ENCODE measurements at regions not wholly inside any gene's neighbourhood (a gene's known extent, or its start where the extent isn't known, plus 50 kb on each side); places are given as distances from the start of the nearest gene placed in this dataset.
"Not testable (repeated sequence)": the region's sequence is repeated elsewhere in the genome, so short reads cannot be mapped to it uniquely, and the experiment has no call there.

- H3K27me3 ChIP-seq (ENCODE audit: low read length); H3K9me3 ChIP-seq (ENCODE audit: low read length); H2AFZ ChIP-seq (ENCODE audit: low read length); H4K20me1 ChIP-seq (ENCODE audit: insufficient read depth, low read depth, low read length); DNase-seq; H3K9ac ChIP-seq (ENCODE audit: low read length); H3K27ac ChIP-seq (ENCODE audit: low read length); H3K4me1 ChIP-seq (ENCODE audit: low read length); H3K36me3 ChIP-seq (ENCODE audit: insufficient read depth, low read length); H3K4me3 ChIP-seq (ENCODE audit: low read length); H3K9me2 ChIP-seq (replicated peaks; ENCODE audit: insufficient read depth, low read length); H3K79me2 ChIP-seq (ENCODE audit: low read length); H3K4me2 ChIP-seq (ENCODE audit: low read depth, low read length, poor library complexity, severe bottlenecking): not testable (repeated sequence)
These were observed 82.2 kb downstream of the IGLL1 start for GRCh38 chr22:23497889-23498288.

GRCh38 chr22:23497016-23497885 lies 82.8 kb downstream of the IGLL1 start:
- no peaks in the 10 kb centered on the region for H3K4me1 ChIP-seq (ENCODE audit: low read length)
- H3K79me2 ChIP-seq (ENCODE audit: low read length): no peaks in the 10 kb centered on the region
- no peak overlapping the region for H3K9ac ChIP-seq (ENCODE audit: low read length)
- no peak overlapping the region for H3K4me3 ChIP-seq (ENCODE audit: low read length)
- no peaks in the 10 kb centered on the region for H3K9me2 ChIP-seq (replicated peaks; ENCODE audit: insufficient read depth, low read length)
- no peak overlapping the region for H3K4me2 ChIP-seq (ENCODE audit: low read depth, low read length, poor library complexity, severe bottlenecking)
- no peak overlapping the region for H2AFZ ChIP-seq (ENCODE audit: low read length)
- no peaks in the 10 kb centered on the region for H3K36me3 ChIP-seq (ENCODE audit: insufficient read depth, low read length)
- no peaks in the 10 kb centered on the region for H4K20me1 ChIP-seq (ENCODE audit: insufficient read depth, low read depth, low read length)
- H3K27me3 ChIP-seq (ENCODE audit: low read length): no peaks in the 10 kb centered on the region
- no peak overlapping the region for H3K27ac ChIP-seq (ENCODE audit: low read length)
- H3K9me3 ChIP-seq (ENCODE audit: low read length): no peaks in the 10 kb centered on the region
- DNase-seq: no peak

GRCh38 chr22:23496445-23496833 lies 83.7 kb downstream of the IGLL1 start:
- no peak overlapping the region for H3K9ac ChIP-seq (ENCODE audit: low read length)
- no peak for DNase-seq
- H4K20me1 ChIP-seq (ENCODE audit: insufficient read depth, low read depth, low read length): no peaks in the 10 kb centered on the region
- H3K4me2 ChIP-seq (ENCODE audit: low read depth, low read length, poor library complexity, severe bottlenecking): no peak overlapping the region
- no peaks in the 10 kb centered on the region for H3K9me3 ChIP-seq (ENCODE audit: low read length)
- H3K36me3 ChIP-seq (ENCODE audit: insufficient read depth, low read length): no peaks in the 10 kb centered on the region
- no peaks in the 10 kb centered on the region for H3K79me2 ChIP-seq (ENCODE audit: low read length)
- H3K4me1 ChIP-seq (ENCODE audit: low read length): no peaks in the 10 kb centered on the region
- H2AFZ ChIP-seq (ENCODE audit: low read length): no peak overlapping the region
- no peak overlapping the region for H3K4me3 ChIP-seq (ENCODE audit: low read length)
- no peaks in the 10 kb centered on the region for H3K9me2 ChIP-seq (replicated peaks; ENCODE audit: insufficient read depth, low read length)
- H3K27ac ChIP-seq (ENCODE audit: low read length): no peak overlapping the region
- no peaks in the 10 kb centered on the region for H3K27me3 ChIP-seq (ENCODE audit: low read length)

- no peaks in the 10 kb centered on the region for H3K36me3 ChIP-seq (ENCODE audit: insufficient read depth, low read length)
- no peak overlapping the region for H3K27ac ChIP-seq (ENCODE audit: low read length)
- no peak overlapping the region for H2AFZ ChIP-seq (ENCODE audit: low read length)
- DNase-seq: no peak
- H3K27me3 ChIP-seq (ENCODE audit: low read length): no peaks in the 10 kb centered on the region
- H4K20me1 ChIP-seq (ENCODE audit: insufficient read depth, low read depth, low read length): no peaks in the 10 kb centered on the region
- H3K79me2 ChIP-seq (ENCODE audit: low read length): no peaks in the 10 kb centered on the region
- H3K4me3 ChIP-seq (ENCODE audit: low read length): no peak overlapping the region
- H3K9ac ChIP-seq (ENCODE audit: low read length): no peak overlapping the region
- H3K4me1 ChIP-seq (ENCODE audit: low read length): no peaks in the 10 kb centered on the region
- H3K9me2 ChIP-seq (replicated peaks; ENCODE audit: insufficient read depth, low read length): no peaks in the 10 kb centered on the region
- no peak overlapping the region for H3K4me2 ChIP-seq (ENCODE audit: low read depth, low read length, poor library complexity, severe bottlenecking)
- H3K9me3 ChIP-seq (ENCODE audit: low read length): no peaks in the 10 kb centered on the region
These were observed 84.3 kb downstream of the IGLL1 start for GRCh38 chr22:23495614-23496444.

GRCh38 chr22:23494930-23495266 lies 85.2 kb downstream of the IGLL1 start:
- H3K36me3 ChIP-seq (ENCODE audit: insufficient read depth, low read length): no peaks in the 10 kb centered on the region
- H3K4me2 ChIP-seq (ENCODE audit: low read depth, low read length, poor library complexity, severe bottlenecking): no peak overlapping the region
- no peaks in the 10 kb centered on the region for H3K79me2 ChIP-seq (ENCODE audit: low read length)
- no peak overlapping the region for H3K27ac ChIP-seq (ENCODE audit: low read length)
- no peak for DNase-seq
- no peaks in the 10 kb centered on the region for H3K4me1 ChIP-seq (ENCODE audit: low read length)
- no peaks in the 10 kb centered on the region for H3K9me3 ChIP-seq (ENCODE audit: low read length)
- H3K9me2 ChIP-seq (replicated peaks; ENCODE audit: insufficient read depth, low read length): no peaks in the 10 kb centered on the region
- H2AFZ ChIP-seq (ENCODE audit: low read length): no peak overlapping the region
- no peaks in the 10 kb centered on the region for H4K20me1 ChIP-seq (ENCODE audit: insufficient read depth, low read depth, low read length)
- no peak overlapping the region for H3K9ac ChIP-seq (ENCODE audit: low read length)
- no peak overlapping the region for H3K4me3 ChIP-seq (ENCODE audit: low read length)
- H3K27me3 ChIP-seq (ENCODE audit: low read length): no peaks in the 10 kb centered on the region

- H3K27ac ChIP-seq (ENCODE audit: low read length): no peak overlapping the region
- no peaks in the 10 kb centered on the region for H4K20me1 ChIP-seq (ENCODE audit: insufficient read depth, low read depth, low read length)
- no peak overlapping the region for H3K4me3 ChIP-seq (ENCODE audit: low read length)
- no peak overlapping the region for H2AFZ ChIP-seq (ENCODE audit: low read length)
- no peaks in the 10 kb centered on the region for H3K9me3 ChIP-seq (ENCODE audit: low read length)
- H3K36me3 ChIP-seq (ENCODE audit: insufficient read depth, low read length): no peaks in the 10 kb centered on the region
- DNase-seq: no peak
- H3K4me1 ChIP-seq (ENCODE audit: low read length): peaks cover 16% of the 10 kb centered on the region
- no peaks in the 10 kb centered on the region for H3K27me3 ChIP-seq (ENCODE audit: low read length)
- no peaks in the 10 kb centered on the region for H3K79me2 ChIP-seq (ENCODE audit: low read length)
- no peak overlapping the region for H3K4me2 ChIP-seq (ENCODE audit: low read depth, low read length, poor library complexity, severe bottlenecking)
- no peaks in the 10 kb centered on the region for H3K9me2 ChIP-seq (replicated peaks; ENCODE audit: insufficient read depth, low read length)
- H3K9ac ChIP-seq (ENCODE audit: low read length): no peak overlapping the region
These were observed 94.6 kb downstream of the IGLL1 start for GRCh38 chr22:23485490-23485889.

- no peak overlapping the region for H3K4me2 ChIP-seq (ENCODE audit: low read depth, low read length, poor library complexity, severe bottlenecking)
- no peak overlapping the region for H2AFZ ChIP-seq (ENCODE audit: low read length)
- no peaks in the 10 kb centered on the region for H3K79me2 ChIP-seq (ENCODE audit: low read length)
- H3K4me1 ChIP-seq (ENCODE audit: low read length): peaks cover 16% of the 10 kb centered on the region
- no peak overlapping the region for H3K9ac ChIP-seq (ENCODE audit: low read length)
- H3K4me3 ChIP-seq (ENCODE audit: low read length): no peak overlapping the region
- no peaks in the 10 kb centered on the region for H3K36me3 ChIP-seq (ENCODE audit: insufficient read depth, low read length)
- no peaks in the 10 kb centered on the region for H3K27me3 ChIP-seq (ENCODE audit: low read length)
- no peak for DNase-seq
- H3K9me2 ChIP-seq (replicated peaks; ENCODE audit: insufficient read depth, low read length): no peaks in the 10 kb centered on the region
- no peaks in the 10 kb centered on the region for H3K9me3 ChIP-seq (ENCODE audit: low read length)
- no peak overlapping the region for H3K27ac ChIP-seq (ENCODE audit: low read length)
- H4K20me1 ChIP-seq (ENCODE audit: insufficient read depth, low read depth, low read length): no peaks in the 10 kb centered on the region
These were observed 95.4 kb downstream of the IGLL1 start for GRCh38 chr22:23484651-23485050.

- H3K36me3 ChIP-seq (ENCODE audit: insufficient read depth, low read length): no peaks in the 10 kb centered on the region
- H3K4me3 ChIP-seq (ENCODE audit: low read length): no peak overlapping the region
- H3K9me3 ChIP-seq (ENCODE audit: low read length): no peaks in the 10 kb centered on the region
- no peaks in the 10 kb centered on the region for H3K79me2 ChIP-seq (ENCODE audit: low read length)
- no peak overlapping the region for H2AFZ ChIP-seq (ENCODE audit: low read length)
- no peaks in the 10 kb centered on the region for H4K20me1 ChIP-seq (ENCODE audit: insufficient read depth, low read depth, low read length)
- H3K9ac ChIP-seq (ENCODE audit: low read length): no peak overlapping the region
- no peaks in the 10 kb centered on the region for H3K27me3 ChIP-seq (ENCODE audit: low read length)
- no peak for DNase-seq
- H3K4me2 ChIP-seq (ENCODE audit: low read depth, low read length, poor library complexity, severe bottlenecking): no peak overlapping the region
- H3K4me1 ChIP-seq (ENCODE audit: low read length): peaks cover 9% of the 10 kb centered on the region
- no peak overlapping the region for H3K27ac ChIP-seq (ENCODE audit: low read length)
- H3K9me2 ChIP-seq (replicated peaks; ENCODE audit: insufficient read depth, low read length): no peaks in the 10 kb centered on the region
These were observed 98.7 kb downstream of the IGLL1 start for GRCh38 chr22:23481369-23481768.
